Islet of Langerhans (tissue), 1 donor: ENCODE measurements at regions not wholly inside any gene's neighbourhood (a gene's known extent, or its start where the extent isn't known, plus 50 kb on each side); places are given as distances from the start of the nearest gene placed in this dataset.

Source experiments
- FAIRE-seq: peaks from one replicate; lab custom pipeline; 2011; peaks lifted over from hg19 to GRCh38; lab: Jason Lieb, UNC

- FAIRE-seq = no peak
Measured at GRCh38 chr11:95690100-95690499, 99.5 kb downstream of the FAM76B start.

GRCh38 chr11:95688501-95689222 lies 100.9 kb downstream of the FAM76B start:
- FAIRE-seq = no peak

- no peak for FAIRE-seq
Measured at GRCh38 chr11:95688015-95688414, 101.6 kb downstream of the FAM76B start.

- no peak for FAIRE-seq
Measured at GRCh38 chr11:95686265-95686664, 103.3 kb downstream of the FAM76B start.

- FAIRE-seq = no peak
Measured at GRCh38 chr11:95684701-95685100, 104.9 kb downstream of the FAM76B start.

GRCh38 chr11:95684170-95684569 lies 105.4 kb downstream of the FAM76B start:
- no peak for FAIRE-seq

GRCh38 chr11:95682552-95682951 lies 107.0 kb downstream of the FAM76B start:
- no peak for FAIRE-seq

- peak; percentile 72 for FAIRE-seq
Measured at GRCh38 chr11:95680169-95680929, 109.2 kb downstream of the FAM76B start.

GRCh38 chr11:95678988-95679387 lies 110.6 kb downstream of the FAM76B start:
- no peak for FAIRE-seq

GRCh38 chr11:95676308-95676707 lies 113.3 kb downstream of the FAM76B start:
- no peak for FAIRE-seq

GRCh38 chr11:95675585-95675984 lies 114.0 kb downstream of the FAM76B start:
- no peak for FAIRE-seq

GRCh38 chr11:95674657-95675358 lies 114.8 kb downstream of the FAM76B start:
- no peak for FAIRE-seq

- FAIRE-seq = peak; percentile 55
Measured at GRCh38 chr11:95671768-95672167, 117.8 kb downstream of the FAM76B start.

- FAIRE-seq = no peak
Measured at GRCh38 chr11:95668131-95668530, 121.5 kb downstream of the FAM76B start.

- no peak for FAIRE-seq
Measured at GRCh38 chr11:95661162-95661561, 128.4 kb downstream of the FAM76B start.

GRCh38 chr11:95660038-95660437 lies 129.5 kb downstream of the FAM76B start:
- no peak for FAIRE-seq

- no peak for FAIRE-seq
Measured at GRCh38 chr11:95659088-95659487, 130.5 kb downstream of the FAM76B start.

- no peak for FAIRE-seq
Measured at GRCh38 chr11:95655536-95655935, 134.0 kb downstream of the FAM76B start.

- no peak for FAIRE-seq
Measured at GRCh38 chr11:95653680-95654079, 135.9 kb downstream of the FAM76B start.

- no peak for FAIRE-seq
Measured at GRCh38 chr11:95653099-95653498, 136.5 kb downstream of the FAM76B start.

GRCh38 chr11:95652002-95652472 lies 137.5 kb downstream of the FAM76B start:
- peak; percentile 17 for FAIRE-seq

GRCh38 chr11:95650276-95650675 lies 139.3 kb downstream of the FAM76B start:
- no peak for FAIRE-seq

- FAIRE-seq = no peak
Measured at GRCh38 chr11:95647871-95648270, 141.7 kb downstream of the FAM76B start.
